GM11168 (cell line): ENCODE measurements at regions not wholly inside any gene's neighbourhood (a gene's known extent, or its start where the extent isn't known, plus 50 kb on each side); places are given as distances from the start of the nearest gene placed in this dataset.

ENCODE experiments used
- in situ Hi-C: fragments of 300-500 bp; cut with MboI; formaldehyde crosslinking; loops from one replicate; pipeline ENCODE4 v1.12.0; 2022; ENCODE audit warnings: low sequenced_read_pairs; ENCODE audit not compliant: unreplicated experiment

- in situ Hi-C loops = no loop called here
Observed at GRCh38 chr13:111602874-111603273, 282.4 kb downstream of the TEX29 start.

- in situ Hi-C loops = no loop called here
Observed at GRCh38 chr13:111604097-111604496, 283.7 kb downstream of the TEX29 start.

GRCh38 chr13:111608556-111608955 lies 288.1 kb downstream of the TEX29 start:
- in situ Hi-C loops = no loop called here

- in situ Hi-C loops = no loop called here
Observed at GRCh38 chr13:111609631-111610030, 289.2 kb downstream of the TEX29 start.

- in situ Hi-C loops = no loop called here
Observed at GRCh38 chr13:111610081-111610480, 289.6 kb downstream of the TEX29 start.

- in situ Hi-C loops = no loop called here
Observed at GRCh38 chr13:111610879-111611278, 290.4 kb downstream of the TEX29 start.

- in situ Hi-C loops = no loop called here
Observed at GRCh38 chr13:111611651-111612050, 291.2 kb downstream of the TEX29 start.

- in situ Hi-C loops = no loop called here
Observed at GRCh38 chr13:111612886-111613285, 292.4 kb downstream of the TEX29 start.

GRCh38 chr13:111614009-111614408 lies 293.6 kb downstream of the TEX29 start:
- in situ Hi-C loops = no loop called here

- in situ Hi-C loops = no loop called here
Observed at GRCh38 chr13:111614613-111615012, 294.2 kb downstream of the TEX29 start.

GRCh38 chr13:111616203-111616602 lies 295.8 kb downstream of the TEX29 start:
- in situ Hi-C loops = no loop called here

GRCh38 chr13:111620166-111620565 lies 299.7 kb downstream of the TEX29 start:
- in situ Hi-C loops = no loop called here

- in situ Hi-C loops = no loop called here
Observed at GRCh38 chr13:111620586-111620985, 300.1 kb downstream of the TEX29 start.

GRCh38 chr13:111621164-111621563 lies 300.7 kb downstream of the TEX29 start:
- in situ Hi-C loops = no loop called here

- in situ Hi-C loops = no loop called here
Observed at GRCh38 chr13:111622051-111622531, 301.6 kb downstream of the TEX29 start.

GRCh38 chr13:111623208-111623607 lies 302.8 kb downstream of the TEX29 start:
- in situ Hi-C loops = no loop called here

GRCh38 chr13:111623743-111624505 lies 303.5 kb downstream of the TEX29 start:
- in situ Hi-C loops = no loop called here

- in situ Hi-C loops = no loop called here
Observed at GRCh38 chr13:111625526-111626315, 305.3 kb downstream of the TEX29 start.

GRCh38 chr13:111626371-111627305 lies 306.2 kb downstream of the TEX29 start:
- in situ Hi-C loops = no loop called here

- in situ Hi-C loops = no loop called here
Observed at GRCh38 chr13:111627596-111627995, 307.2 kb downstream of the TEX29 start.
